Stimulated activated CD4-positive, alpha-beta T cell treated with anti-CD3 and anti-CD28 coated beads, Interleukin-12 subunit alpha, Interleukin-12 subunit beta, amount 100 ng/mL, for 4 hours (primary cell): ENCODE measurements at regions not wholly inside any gene's neighbourhood (a gene's known extent, or its start where the extent isn't known, plus 50 kb on each side); places are given as distances from the start of the nearest gene placed in this dataset.
"Not testable (repeated sequence)": the region's sequence is repeated elsewhere in the genome, so short reads cannot be mapped to it uniquely, and the experiment has no call there.

ENCODE experiments used
- DNase-seq: peaks from one replicate; pipeline ENCODE4 v3.0.0-alpha.2; 2020

- DNase-seq, result no peak
Measured at GRCh38 chr6:167230288-167230687, 60.8 kb upstream of the UNC93A start.

- no peak for DNase-seq
Measured at GRCh38 chr6:167232356-167232755, 58.8 kb upstream of the UNC93A start.

GRCh38 chr6:167233490-167233889 lies 57.6 kb upstream of the UNC93A start:
- DNase-seq, result no peak

- DNase-seq, result not testable (repeated sequence)
Measured at GRCh38 chr6:167234576-167234975, 56.5 kb upstream of the UNC93A start.

- DNase-seq, result no peak
Measured at GRCh38 chr6:167235005-167235404, 56.1 kb upstream of the UNC93A start.

- DNase-seq, result no peak
Measured at GRCh38 chr6:167235421-167236238, 55.5 kb upstream of the UNC93A start.

- DNase-seq, result no peak
Measured at GRCh38 chr6:167236239-167236571, 54.9 kb upstream of the UNC93A start.

GRCh38 chr6:167237438-167238145 lies 53.5 kb upstream of the UNC93A start:
- no peak for DNase-seq

GRCh38 chr6:167238146-167238693 lies 52.9 kb upstream of the UNC93A start:
- DNase-seq, result no peak

- DNase-seq, result no peak
Measured at GRCh38 chr6:167238694-167239467, 52.2 kb upstream of the UNC93A start.

GRCh38 chr6:167239470-167239869 lies 51.6 kb upstream of the UNC93A start:
- not testable (repeated sequence) for DNase-seq

GRCh38 chr6:167240034-167240541 lies 51.0 kb upstream of the UNC93A start:
- DNase-seq, result no peak
